DMS53 (cell line): ENCODE measurements at regions not wholly inside any gene's neighbourhood (a gene's known extent, or its start where the extent isn't known, plus 50 kb on each side); places are given as distances from the start of the nearest gene placed in this dataset.
A peak's percentile ranks its signal among the peaks of the same experiment; 100 is the strongest.
"Not testable (repeated sequence)": the region's sequence is repeated elsewhere in the genome, so short reads cannot be mapped to it uniquely, and the experiment has no call there.

Experiments
- DNase-seq: peaks from one replicate; lab custom pipeline; 2025; lab: John Stamatoyannopoulos, UW

DNA sequence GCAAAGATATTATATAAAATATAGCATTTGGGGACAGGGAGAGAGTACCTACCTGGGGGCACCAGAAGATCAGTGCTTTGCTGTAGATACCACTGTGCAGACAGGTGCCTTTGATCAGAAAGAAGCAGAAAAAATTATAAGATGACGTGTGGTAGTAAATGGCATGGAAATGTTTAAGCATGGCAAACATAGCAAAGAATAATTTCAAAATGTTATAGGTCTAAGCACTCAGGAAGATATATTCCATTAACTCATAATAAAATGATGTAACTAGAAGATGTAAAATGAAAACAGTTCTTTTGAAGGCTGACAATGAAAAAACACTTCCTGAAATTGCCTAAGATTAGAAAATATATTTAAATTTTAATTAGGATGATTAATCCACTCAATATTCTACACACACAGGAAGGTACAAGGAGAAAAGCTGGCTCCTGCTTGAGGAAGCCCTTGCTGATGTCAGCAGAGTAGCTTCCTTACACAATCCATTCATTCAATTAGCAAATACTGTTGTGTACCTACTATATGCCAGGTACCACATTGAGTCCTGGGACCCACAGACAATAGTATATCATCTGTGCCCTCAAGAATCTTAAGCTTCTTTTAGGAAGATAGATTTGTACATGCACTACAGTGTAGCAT lies 290.2 kb upstream of the CNR1 start:
- DNase-seq = no peak

DNA sequence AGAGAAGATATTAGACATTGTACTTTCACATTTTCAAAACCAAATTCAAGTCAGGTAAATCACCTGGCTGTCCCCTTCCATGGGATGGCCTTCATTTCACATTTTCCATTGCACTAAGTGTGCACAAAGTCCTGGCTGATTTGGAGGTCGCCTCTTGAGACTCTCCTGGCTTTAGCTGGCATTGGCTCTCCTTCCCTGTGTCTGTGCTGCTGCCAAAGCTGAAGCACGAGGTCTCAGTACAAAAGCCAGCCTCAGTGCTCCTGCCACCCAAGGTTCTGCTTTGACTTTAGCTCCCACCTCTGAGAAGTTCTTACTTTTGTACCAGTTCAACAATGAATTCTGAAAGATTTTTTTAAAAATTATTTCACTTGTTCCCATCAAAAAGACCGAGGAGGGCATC lies 289.2 kb upstream of the CNR1 start:
- DNase-seq = no peak

DNA sequence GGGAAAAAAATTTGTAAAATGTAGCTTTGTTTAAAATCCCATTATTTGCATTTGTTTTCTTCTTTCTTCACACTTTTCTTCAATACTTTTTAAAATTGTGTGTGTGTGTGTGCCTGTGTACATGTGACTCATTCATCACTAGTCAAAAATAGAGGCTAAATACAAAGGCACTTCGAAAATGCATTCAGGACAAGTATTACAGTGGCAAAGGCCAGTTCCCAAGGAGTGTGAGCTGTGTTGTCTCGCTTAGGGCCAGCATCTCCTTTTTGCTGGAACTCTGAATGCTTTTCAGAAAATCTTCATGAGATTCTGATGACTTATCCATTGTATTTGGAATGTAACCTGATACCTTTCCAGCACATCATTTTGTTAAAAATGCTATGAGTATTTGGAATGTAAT lies 288.5 kb upstream of the CNR1 start:
- DNase-seq = peak; percentile 30

DNA sequence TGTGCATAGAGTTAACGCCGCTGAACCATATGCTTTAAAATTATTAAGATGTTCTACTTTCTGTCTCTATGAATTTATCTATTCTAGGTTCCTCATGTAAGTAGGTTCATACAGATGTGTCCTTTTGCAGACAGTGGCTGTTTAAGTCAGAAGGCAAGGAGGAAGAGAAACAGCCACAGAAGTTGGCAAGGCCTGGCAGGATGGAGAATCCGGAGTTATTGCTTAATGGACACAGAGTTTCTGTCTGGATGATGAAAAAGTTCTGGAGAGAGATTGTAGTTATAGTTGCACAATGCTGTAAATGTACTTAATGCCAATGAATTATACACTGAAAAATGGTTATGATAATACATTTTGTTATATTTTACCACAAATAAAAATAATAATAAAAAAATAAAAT lies 283.6 kb upstream of the CNR1 start:
- no peak for DNase-seq

DNA sequence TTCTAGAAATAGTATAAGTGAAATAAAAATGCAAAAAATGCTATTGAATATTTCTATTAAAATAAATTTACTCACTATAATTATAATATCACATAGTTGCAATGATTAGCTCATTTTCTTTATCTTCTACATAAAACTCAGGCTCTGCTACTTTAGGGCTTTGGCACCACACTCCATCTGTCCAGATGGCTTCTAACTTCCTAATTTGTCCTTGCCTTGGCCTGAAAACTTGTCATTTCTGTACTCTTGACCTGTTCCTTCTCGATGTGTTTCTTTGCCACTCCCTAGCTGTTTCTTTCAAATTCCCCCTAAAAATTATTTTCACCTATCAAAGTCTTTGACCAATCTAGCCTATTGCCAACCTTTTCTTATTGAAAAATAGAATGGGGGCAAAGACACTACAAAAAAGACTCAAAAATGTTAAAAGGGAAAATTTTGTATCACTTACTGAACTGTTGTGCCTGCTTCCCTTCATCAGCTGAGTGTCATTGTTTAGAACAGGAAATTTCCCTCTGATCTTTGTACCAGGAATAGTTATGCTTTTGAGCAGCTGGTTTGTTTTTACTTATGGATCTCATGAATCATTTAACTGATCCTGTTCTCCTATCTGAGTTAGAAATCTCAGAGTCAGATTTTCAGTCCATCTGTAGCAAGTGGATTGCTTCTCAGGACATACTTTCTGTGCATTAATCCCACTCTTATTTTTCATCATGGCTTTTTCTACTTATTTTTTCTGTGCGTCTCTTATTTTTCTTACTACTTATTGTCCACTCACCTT lies 279.2 kb upstream of the CNR1 start:
- DNase-seq = no peak

DNA sequence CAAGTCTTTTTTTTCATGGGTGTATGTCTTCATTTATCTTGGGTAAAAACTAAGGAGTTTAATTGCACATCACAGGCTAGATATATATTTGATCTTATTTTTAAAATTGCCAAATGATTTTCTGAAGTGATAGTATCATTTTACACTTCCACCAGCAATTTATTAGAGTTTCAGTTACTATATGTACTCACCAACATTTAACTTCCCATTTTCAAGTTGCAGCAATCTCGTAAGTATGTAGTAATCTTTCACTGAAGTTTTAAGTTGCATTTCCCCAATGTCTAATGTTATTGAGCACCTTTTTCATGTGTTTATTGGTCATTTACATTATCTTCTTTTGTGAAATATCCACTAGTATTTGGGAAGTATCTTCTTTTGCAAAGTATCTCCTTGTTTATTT lies 277.4 kb upstream of the CNR1 start:
- no peak for DNase-seq

DNA sequence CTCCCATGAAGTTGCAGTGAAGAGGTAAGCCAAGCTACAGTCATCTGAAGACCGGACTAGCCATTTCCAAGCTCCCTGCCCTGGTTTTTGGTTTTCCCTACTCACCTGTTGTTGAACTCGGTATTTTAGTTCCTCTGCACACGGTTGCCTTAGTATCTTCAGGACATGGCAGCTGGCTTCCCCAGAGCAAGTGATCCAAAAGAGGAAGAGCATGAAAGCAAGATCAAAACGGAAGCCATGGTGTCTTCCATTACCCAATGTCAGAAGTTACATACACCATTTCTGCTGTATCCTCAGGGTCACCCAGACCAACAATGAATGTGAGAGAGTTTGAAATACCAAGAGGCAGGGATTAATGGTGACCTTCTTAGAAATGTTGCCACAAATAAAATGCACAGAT lies 276.6 kb upstream of the CNR1 start:
- DNase-seq = no peak

DNA sequence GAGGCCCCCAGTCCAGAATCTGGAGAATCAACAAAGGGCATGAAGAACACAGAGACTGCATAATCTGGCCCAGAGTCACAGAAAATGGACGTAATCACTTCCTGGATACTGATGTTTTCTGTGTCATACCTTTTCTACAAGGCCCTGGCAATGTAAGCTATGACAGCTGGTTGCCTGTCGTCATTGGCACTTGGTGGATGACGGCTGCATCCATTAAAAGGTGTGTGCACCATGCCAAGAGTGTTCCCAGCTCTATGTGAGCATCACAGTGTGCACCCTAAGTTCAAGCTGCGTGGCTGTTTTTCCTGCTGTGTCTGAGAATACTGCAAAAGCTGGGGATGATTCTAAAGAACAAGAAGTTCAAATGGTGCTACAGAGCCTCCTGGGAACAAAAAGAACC lies 275.2 kb upstream of the CNR1 start:
- peak; percentile 3 for DNase-seq

DNA sequence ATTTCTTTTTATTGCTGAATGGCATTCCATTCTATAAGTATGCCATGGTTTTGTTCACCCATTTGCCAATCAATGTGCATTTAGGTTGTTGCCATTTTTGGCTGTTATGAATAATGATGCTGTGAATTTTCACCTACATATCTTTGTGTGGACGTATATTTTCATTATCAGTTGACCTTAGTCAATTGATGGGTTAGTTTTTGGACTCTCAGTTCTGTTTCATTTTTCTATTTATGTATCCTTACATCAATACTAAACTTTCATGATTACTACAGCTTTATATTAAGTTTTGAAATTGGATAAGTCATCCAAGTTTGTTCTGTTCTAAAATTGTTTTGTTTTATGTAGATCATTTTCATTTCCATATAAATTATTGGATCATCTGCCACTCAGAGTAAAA lies 261.9 kb upstream of the CNR1 start:
- no peak for DNase-seq

DNA sequence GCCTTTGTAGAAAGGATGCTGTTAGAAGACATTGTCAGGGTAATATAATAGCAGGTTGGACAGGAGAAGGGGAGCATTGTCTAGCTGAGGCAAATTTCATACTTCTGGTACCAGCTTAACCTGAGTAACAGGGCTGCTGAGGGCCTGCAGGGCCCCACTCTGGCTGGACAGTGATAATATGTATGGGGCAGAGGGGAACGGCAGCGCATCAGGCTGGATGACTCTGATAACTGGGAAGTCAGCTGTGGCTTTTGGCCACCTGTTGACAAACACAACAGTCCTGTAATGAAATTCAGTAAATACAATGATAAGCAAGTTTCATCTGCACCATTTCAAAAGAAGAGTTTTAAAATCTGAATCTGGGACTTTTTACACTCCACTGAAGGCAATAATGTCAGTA lies 259.9 kb upstream of the CNR1 start:
- DNase-seq = no peak

DNA sequence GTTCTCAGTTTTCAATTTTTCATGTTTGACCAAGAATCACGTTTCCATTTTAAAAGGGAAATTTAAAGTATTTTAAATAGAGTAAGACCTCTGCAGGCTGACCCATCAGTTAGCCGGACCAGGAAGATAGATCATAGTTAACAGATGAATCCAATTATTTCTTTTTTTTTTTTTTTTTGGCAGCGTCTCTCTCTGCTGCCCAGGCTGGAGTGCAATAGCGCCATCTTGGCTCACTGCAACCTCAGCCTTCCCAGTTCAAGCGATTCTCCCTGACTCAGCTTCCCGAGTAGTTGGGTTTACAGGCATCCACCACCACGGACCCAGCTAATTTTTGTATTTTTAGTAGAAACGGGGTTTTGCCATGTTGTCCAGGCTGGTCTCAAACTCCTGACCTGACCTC lies 256.7 kb upstream of the CNR1 start:
- DNase-seq = peak; percentile 16

DNA sequence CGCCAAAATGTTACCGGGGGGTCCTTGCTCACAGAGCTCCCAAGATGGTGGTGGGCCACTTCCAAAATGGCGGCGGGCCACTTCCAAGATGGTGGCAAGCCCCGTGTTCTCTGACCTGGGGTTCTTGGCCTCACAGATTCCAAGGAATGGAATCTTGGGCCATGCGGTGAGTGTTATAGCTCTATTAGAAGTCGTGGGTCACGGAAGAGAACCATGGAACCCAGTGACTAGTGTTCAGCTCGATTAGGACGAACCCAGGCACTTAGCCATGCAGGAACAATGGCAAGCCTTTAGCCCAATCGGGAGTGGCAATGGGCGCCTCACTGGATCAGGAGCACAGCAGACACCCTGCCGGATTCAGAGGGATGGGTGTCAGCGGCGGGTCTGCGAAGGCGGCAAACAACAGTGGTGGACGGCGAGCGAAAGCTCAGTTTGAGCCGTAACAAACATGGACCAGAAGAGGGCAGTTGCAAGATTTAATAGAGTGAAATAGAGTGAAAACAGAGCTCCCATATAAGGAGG lies 254.9 kb upstream of the CNR1 start:
- DNase-seq = not testable (repeated sequence)

DNA sequence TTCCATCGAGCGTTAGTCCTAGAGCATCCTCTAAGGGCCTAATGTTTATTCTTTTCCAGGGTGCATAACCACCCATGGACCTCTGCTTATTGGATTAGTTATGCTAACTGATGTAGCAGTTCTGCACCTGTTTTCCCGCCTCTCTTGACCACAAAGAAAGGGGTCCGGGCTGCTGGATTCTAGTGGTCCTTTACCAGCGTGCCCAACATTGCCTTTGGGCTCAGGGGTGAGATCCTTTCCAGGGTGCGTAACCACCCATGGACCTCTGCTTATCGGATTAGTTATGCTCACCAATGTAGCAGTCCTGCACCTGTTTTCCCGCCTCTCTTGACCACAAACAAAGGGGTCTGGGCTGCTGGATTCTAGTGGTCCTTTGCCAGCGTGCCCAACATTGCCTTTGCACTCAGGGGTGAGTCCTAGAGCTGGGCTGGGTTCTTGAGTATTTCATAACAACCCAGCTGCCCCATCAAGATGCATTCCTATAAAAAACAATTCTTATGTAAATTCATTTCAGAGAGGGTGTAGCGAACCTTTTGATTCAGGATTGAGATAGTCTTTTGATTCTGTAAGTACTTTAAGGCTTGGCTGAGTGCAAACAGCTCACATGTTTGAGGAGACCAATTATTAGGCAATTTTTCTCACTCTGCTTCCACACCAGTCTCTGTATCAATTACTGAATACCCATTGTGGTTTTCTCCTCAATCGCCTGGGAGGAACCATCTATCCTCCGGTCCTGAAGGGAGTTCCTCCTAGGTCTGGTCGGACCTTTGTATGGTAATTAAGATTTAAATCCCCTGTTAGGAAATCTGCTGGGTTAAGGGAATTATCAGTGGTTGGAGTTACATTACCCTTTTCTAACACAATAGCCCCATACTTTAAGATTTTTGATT lies 253.0 kb upstream of the CNR1 start:
- DNase-seq = not testable (repeated sequence)

DNA sequence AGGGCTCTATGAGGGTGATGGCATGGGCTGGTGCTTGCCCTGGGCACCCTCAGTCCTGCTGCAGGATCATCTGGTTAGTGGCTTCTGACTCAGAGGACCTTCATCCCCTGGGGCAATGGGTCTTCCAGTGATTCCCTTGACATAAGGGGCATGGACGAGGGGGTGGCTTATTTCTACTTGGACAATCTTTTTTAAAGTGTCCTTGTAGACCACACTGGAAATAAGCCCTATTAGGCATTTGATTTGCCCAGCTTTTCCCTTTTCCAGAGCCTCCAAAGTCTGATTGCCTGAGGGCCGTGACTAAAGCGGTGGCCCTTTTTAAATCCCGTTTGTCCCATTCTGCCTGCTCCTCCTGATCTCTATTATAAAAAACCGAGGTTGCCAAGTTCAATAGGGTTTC lies 251.2 kb upstream of the CNR1 start:
- DNase-seq = not testable (repeated sequence)

DNA sequence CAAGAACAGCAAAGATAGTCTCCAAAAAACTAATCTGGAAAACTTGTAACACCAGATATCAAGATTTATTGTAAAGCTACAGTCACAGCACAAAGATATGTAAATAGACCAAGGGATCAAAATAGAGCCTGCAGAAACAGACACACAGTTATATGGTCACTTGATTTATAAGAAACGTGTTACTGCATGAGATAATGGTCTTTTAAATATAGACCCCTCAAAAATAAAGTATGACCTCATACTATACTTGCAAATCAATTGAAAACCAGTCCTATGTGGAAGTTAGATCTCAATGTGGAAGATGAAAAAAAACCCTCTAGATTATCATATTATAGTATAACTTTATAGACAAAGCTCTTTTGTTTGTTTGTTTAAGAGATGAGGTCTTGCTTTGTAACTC lies 247.3 kb upstream of the CNR1 start:
- no peak for DNase-seq

DNA sequence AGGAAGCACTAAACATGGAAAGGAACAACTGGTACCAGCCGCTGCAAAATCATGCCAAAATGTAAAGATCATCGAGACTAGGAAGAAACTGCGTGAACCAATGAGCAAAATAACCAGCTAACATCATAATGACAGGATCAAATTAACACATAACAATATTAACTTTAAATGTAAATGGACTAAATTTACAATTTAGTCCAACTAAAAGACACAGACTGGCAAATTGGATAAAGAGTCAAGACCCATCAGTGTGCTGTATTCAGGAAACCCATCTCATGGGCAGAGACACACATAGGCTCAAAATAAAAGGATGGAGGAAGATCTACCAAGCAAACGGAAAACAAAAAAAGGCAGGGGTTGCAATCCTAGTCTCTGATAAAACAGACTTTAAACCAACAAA lies 242.2 kb upstream of the CNR1 start:
- DNase-seq = not testable (repeated sequence)

DNA sequence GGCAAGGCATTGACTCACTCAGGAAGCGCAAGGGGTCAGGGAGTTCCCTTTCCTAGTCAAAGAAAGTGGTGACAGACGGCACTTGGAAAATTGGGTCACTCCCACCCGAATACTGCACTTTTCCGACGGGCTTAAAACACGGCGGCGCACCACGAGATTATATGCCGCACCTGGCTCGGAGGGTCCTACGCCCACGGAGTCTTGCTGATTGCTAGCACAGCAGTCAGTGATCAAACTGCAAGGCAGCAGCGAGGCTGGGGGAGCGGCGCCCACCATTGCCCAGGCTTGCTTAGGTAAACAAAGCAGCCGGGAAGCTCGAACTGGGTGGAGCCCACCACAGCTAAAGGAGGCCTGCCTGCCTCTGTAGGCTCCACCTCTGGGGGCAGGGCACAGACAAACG lies 240.5 kb upstream of the CNR1 start:
- DNase-seq = not testable (repeated sequence)

DNA sequence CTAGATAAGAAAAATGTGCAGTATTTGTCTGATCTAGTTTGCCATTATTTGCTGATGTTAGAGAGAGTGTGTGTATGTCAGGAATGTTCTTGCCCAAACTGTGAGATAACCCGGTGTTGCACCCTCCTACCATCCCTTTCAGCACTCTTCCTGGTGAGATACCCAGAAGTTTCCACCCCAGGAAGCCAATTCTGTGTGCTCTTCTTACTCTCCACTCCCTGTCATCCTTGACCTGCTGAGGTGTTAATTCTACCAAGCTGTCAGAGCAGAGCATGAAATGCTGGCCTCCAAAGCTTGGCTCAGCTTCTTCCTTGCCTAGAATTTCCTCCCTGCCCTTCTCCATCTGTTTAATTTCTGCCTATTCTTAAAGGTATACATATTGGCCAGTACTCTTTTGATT lies 237.3 kb upstream of the CNR1 start:
- DNase-seq = no peak

DNA sequence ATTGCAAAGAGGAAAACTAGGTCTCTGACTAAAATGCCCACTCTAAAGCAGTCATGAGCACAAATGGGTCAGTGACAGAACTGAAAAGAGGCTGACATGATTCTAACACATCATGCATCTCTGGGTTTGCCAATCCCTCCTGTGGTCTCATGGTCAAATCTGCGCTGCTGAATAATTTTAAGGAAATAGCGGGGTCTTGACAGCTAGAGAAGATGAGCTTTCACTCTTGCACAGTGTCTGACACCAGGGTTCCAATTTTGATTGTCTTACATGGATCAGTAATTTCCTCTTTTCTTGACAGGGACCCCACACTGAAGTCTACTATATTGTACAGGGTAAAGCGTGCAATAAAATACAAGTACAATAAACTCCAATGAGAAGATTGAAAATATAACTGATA lies 236.8 kb upstream of the CNR1 start:
- DNase-seq = no peak

DNA sequence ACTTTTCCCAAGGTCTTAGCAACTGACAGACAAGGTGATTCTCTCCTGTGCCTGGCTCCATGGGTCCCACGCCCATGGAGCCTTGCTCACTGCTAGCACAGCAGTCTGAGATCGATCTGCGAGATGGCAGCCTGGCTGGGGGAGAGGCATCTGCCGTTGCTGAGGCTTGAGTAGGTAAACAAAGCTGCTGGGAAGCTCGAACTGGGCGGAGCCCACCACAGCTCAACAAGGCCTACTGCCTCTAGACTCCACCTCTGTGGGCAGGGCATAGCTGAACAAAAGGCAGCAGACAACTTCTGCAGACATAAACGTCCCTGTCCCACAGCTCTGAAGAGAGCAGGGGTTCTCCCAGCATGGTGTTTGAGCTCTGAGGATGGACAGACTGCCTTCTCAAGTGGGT lies 224.9 kb upstream of the CNR1 start:
- DNase-seq = peak; percentile 29

DNA sequence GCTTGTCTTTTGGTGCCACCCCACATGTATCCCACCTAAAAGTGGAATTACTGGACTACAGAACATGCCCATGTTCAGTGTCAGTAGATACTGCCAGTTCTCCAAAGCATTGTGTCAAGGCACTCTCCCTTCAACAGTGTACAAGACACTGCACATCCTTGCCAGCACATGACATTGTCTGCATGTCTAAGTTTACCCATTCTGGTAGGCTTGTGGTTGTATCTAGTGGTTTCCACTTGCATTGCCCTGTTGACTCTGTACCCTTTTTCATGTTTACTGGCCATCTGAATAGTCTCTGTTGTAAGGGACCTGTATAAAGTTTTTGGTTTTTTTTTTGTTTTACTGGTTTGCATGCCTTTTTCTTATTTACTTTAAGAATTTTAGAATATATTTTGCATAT lies 222.4 kb upstream of the CNR1 start:
- no peak for DNase-seq

DNA sequence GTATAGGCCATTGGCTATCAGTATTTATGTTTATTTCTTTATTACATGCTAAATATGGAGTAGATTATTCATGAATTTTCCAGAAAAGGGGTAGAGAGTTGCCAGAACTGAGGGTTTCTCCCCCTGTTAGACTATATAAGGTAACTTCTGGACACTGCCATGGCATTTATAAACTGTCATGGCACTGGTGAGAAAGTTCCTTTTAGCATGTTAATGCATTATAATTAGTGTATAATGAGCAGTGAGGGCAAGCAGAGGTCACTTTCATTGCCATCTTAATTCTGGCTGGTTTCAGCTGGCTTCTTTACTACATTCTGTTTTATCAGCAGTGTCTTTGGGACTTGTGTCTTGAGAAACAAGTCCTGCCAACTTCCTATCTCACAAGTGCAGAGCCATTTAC lies 220.0 kb upstream of the CNR1 start:
- no peak for DNase-seq

DNA sequence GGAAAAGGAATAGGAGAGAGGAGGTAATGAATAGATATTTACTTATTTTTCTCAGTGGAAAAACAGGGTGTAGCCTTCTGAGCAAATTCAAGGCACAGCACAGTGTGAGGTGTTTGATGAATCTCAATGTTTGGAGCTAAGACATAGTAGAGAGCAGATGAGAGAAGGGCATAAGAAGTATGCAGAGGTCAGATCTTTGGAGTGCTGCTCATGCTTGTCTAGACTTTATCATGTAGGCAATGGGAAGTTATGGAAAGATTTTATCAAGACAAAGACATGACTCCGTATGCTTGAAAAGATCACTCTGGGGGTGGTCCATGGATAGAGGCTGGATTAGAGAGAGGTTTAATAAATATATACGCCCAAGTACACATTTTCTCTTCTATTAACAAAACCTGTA lies 217.0 kb upstream of the CNR1 start:
- no peak for DNase-seq
